H1 (cell line): ENCODE measurements at regions not wholly inside any gene's neighbourhood (a gene's known extent, or its start where the extent isn't known, plus 50 kb on each side); places are given as distances from the start of the nearest gene placed in this dataset.

ENCODE experiments used
- ATF2 ChIP-seq: IDR thresholded peaks from 2 replicates; pipeline ENCODE4 v1.6.1; 2012; ENCODE audit warnings: low read length, inconsistent platforms
- EZH2 ChIP-seq: fragments of 200-600 bp; sonication (generic); IDR thresholded peaks from 2 replicates; pipeline ENCODE4 v1.7.1; 2012; ENCODE audit warnings: low read depth, mild to moderate bottlenecking, moderate library complexity, low read length, inconsistent platforms; ENCODE audit not compliant: severe bottlenecking
- FOSL1 ChIP-seq: IDR thresholded peaks from 2 replicates; pipeline ENCODE4 v1.6.1; 2011; ENCODE audit warnings: mild to moderate bottlenecking, low read depth, low read length, moderate library complexity; ENCODE audit not compliant: insufficient read depth
- MAFK ChIP-seq: IDR thresholded peaks from 2 replicates; pipeline ENCODE4 v1.6.1; 2012; ENCODE audit warnings: low read depth, mild to moderate bottlenecking, improper control_type of control experiment, low read length
- ZNF274 ChIP-seq: IDR thresholded peaks from 2 replicates; pipeline ENCODE4 v1.7.0; 2012; ENCODE audit warnings: low read length, borderline replicate concordance; ENCODE audit errors: extremely low read depth

DNA sequence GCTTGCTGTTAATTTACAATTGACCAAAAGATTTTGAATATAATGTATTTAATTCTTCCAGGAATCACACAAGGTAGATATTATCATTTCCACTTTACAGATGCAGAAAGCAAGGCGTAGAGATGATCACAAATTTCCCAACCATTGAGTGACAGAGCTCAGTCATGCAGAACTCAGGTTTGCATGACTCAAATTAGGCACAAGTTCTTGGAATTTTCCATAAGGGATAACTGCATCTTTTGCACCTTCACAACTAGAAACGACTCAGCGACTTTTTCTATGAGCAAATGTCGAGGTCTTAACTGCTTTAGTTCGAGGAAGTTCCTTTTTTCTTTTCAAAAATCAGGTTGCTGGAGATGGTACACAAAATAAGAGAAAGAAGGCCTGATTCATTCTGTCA, 265.5 kb upstream of the PAPPA start (continued):
- no peak for TF ChIP-seq ZNF274
- TF ChIP-seq MAFK: no peak
- no peak for TF ChIP-seq ATF2
- TF ChIP-seq FOSL1: no peak
- no peak for TF ChIP-seq EZH2
